ENCODE measurements at regions not wholly inside any gene's neighbourhood (a gene's known extent, or its start where the extent isn't known, plus 50 kb on each side); places are given as distances from the start of the nearest gene placed in this dataset.

DNA sequence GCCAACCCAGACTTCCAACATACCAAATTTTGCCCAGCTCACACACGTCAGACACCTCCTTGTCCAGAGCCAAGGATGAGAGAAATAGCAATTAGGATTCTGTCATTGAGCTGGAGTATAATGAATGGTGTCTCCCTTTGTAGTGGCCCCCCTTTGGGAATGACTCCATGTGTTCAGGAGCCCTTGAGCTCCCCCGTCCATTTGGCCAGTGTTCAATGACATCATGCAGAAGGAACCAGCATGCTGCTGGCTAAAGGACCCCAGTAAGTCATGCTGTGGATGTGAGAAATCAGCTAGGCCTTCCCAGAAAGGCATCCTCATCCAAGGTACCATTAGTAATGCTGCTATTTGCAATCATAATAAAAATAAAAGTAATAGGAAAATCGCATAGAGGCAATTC is 158.8 kb upstream of the SRRM4 start (continued):
- TF ChIP-seq, protein P1, sequence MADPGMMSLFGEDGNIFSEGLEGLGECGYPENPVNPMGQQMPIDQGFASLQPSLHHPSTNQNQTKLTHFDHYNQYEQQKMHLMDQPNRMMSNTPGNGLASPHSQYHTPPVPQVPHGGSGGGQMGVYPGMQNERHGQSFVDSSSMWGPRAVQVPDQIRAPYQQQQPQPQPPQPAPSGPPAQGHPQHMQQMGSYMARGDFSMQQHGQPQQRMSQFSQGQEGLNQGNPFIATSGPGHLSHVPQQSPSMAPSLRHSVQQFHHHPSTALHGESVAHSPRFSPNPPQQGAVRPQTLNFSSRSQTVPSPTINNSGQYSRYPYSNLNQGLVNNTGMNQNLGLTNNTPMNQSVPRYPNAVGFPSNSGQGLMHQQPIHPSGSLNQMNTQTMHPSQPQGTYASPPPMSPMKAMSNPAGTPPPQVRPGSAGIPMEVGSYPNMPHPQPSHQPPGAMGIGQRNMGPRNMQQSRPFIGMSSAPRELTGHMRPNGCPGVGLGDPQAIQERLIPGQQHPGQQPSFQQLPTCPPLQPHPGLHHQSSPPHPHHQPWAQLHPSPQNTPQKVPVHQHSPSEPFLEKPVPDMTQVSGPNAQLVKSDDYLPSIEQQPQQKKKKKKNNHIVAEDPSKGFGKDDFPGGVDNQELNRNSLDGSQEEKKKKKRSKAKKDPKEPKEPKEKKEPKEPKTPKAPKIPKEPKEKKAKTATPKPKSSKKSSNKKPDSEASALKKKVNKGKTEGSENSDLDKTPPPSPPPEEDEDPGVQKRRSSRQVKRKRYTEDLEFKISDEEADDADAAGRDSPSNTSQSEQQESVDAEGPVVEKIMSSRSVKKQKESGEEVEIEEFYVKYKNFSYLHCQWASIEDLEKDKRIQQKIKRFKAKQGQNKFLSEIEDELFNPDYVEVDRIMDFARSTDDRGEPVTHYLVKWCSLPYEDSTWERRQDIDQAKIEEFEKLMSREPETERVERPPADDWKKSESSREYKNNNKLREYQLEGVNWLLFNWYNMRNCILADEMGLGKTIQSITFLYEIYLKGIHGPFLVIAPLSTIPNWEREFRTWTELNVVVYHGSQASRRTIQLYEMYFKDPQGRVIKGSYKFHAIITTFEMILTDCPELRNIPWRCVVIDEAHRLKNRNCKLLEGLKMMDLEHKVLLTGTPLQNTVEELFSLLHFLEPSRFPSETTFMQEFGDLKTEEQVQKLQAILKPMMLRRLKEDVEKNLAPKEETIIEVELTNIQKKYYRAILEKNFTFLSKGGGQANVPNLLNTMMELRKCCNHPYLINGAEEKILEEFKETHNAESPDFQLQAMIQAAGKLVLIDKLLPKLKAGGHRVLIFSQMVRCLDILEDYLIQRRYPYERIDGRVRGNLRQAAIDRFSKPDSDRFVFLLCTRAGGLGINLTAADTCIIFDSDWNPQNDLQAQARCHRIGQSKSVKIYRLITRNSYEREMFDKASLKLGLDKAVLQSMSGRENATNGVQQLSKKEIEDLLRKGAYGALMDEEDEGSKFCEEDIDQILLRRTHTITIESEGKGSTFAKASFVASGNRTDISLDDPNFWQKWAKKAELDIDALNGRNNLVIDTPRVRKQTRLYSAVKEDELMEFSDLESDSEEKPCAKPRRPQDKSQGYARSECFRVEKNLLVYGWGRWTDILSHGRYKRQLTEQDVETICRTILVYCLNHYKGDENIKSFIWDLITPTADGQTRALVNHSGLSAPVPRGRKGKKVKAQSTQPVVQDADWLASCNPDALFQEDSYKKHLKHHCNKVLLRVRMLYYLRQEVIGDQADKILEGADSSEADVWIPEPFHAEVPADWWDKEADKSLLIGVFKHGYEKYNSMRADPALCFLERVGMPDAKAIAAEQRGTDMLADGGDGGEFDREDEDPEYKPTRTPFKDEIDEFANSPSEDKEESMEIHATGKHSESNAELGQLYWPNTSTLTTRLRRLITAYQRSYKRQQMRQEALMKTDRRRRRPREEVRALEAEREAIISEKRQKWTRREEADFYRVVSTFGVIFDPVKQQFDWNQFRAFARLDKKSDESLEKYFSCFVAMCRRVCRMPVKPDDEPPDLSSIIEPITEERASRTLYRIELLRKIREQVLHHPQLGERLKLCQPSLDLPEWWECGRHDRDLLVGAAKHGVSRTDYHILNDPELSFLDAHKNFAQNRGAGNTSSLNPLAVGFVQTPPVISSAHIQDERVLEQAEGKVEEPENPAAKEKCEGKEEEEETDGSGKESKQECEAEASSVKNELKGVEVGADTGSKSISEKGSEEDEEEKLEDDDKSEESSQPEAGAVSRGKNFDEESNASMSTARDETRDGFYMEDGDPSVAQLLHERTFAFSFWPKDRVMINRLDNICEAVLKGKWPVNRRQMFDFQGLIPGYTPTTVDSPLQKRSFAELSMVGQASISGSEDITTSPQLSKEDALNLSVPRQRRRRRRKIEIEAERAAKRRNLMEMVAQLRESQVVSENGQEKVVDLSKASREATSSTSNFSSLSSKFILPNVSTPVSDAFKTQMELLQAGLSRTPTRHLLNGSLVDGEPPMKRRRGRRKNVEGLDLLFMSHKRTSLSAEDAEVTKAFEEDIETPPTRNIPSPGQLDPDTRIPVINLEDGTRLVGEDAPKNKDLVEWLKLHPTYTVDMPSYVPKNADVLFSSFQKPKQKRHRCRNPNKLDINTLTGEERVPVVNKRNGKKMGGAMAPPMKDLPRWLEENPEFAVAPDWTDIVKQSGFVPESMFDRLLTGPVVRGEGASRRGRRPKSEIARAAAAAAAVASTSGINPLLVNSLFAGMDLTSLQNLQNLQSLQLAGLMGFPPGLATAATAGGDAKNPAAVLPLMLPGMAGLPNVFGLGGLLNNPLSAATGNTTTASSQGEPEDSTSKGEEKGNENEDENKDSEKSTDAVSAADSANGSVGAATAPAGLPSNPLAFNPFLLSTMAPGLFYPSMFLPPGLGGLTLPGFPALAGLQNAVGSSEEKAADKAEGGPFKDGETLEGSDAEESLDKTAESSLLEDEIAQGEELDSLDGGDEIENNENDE (IDR thresholded peaks at IDR 0.05; ENCODE audit: insufficient replicate concordance, low read length): no peak
- TF ChIP-seq NANOG (IDR thresholded peaks at IDR 0.05; ENCODE audit: insufficient read depth, low read depth, low read length, poor library complexity, severe bottlenecking): no peak
- no peak for TF ChIP-seq EGR1 (IDR thresholded peaks at IDR 0.05; ENCODE audit: borderline replicate concordance, low read depth, low read length)
- TF ChIP-seq BCL11A (IDR thresholded peaks at IDR 0.05; ENCODE audit: low read depth in 2 of 2, low read length in 2 of 2): no peak
- TF ChIP-seq TCF12 (IDR thresholded peaks at IDR 0.05; ENCODE audit: low read depth, low read length): no peak
- TF ChIP-seq, protein P2, sequence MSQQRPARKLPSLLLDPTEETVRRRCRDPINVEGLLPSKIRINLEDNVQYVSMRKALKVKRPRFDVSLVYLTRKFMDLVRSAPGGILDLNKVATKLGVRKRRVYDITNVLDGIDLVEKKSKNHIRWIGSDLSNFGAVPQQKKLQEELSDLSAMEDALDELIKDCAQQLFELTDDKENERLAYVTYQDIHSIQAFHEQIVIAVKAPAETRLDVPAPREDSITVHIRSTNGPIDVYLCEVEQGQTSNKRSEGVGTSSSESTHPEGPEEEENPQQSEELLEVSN (IDR thresholded peaks at IDR 0.05): no peak
